Right renal cortex interstitium (tissue), 3 donors: ENCODE measurements at regions not wholly inside any gene's neighbourhood (a gene's known extent, or its start where the extent isn't known, plus 50 kb on each side); places are given as distances from the start of the nearest gene placed in this dataset.
"Not testable (repeated sequence)": the region's sequence is repeated elsewhere in the genome, so short reads cannot be mapped to it uniquely, and the experiment has no call there.

Experiments used
- DNase-seq, 3 donors: peaks; one replicate each; pipeline ENCODE4 v3.0.0-alpha.2; 2013; ENCODE audit warnings: low read depth in 3 of 3, low spot score in 2 of 3

DNA sequence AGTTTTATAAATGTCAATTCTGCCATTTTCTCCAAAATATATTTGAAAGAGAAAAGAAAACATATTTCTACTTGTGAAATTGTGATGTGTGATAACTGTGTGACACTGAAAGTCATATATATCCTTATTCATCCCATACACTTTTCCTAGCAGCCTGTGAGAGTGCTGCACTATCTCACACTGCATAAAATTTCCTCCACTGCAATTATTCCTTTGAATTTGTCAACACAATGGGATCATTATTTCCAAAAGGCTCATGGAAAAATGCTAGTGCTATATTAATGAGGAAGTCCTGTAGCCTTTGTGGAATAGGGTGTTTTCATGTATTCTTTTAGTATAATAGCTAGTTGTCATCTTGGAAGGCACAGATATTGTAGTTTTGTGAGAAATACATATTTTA is 504.1 kb downstream of the RPL10L start:
- no peak for DNase-seq

DNA sequence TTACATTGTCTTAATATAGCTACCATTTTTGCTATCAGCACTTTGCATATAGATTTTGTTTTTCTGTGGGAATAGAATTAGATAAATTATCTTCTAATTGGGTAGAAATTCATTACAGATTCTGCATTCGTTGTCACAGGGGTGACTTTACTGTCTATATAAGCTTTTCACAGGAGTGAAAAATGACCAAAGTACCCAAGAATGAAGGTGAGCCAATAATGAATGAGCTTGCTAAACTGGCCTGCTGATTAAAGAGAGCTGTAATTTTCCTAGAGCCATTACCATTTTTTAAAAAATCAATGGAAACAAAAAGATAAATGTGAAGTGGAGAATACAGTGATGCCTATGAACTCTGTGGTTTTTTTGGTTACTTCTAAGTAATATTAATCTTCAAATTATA is 504.6 kb downstream of the RPL10L start:
- DNase-seq: no peak

DNA sequence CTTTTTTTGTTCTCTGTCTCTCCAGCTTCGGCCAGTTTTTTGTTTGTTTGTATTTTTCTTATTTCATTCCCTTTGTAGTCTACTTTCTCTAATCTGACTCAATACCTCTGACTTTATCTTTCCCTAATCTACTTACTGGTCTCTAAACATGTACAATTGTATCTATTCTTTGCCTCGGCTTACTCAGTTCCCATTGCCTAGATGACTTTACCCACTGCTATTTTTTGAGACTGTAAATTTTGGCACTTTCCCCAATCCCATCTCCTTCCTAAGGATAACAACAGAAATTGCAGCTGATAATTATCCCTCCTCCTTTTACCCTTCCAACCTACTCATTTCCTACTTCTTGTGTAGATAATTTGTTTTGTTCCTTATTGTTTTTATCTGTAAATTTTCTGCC is 511.1 kb downstream of the RPL10L start:
- no peak for DNase-seq

DNA sequence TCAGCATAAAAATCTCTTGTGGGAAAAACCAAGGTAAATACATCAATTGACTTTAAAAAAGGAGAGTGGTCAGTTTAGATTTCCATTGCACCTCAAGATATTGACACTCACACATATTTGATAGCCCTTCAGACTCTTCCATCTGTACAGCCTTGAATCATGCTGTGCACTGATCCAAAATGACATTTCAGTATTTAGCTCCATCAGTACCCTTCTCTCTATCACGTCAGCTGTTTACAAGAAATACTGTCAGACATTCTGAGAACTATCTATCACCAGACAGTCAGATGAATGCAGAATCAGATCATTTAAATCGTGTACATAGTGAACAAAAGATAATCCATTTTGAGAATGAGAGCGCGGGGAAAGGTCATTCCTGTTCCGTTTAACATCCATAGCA is 511.9 kb downstream of the RPL10L start:
- DNase-seq: no peak

DNA sequence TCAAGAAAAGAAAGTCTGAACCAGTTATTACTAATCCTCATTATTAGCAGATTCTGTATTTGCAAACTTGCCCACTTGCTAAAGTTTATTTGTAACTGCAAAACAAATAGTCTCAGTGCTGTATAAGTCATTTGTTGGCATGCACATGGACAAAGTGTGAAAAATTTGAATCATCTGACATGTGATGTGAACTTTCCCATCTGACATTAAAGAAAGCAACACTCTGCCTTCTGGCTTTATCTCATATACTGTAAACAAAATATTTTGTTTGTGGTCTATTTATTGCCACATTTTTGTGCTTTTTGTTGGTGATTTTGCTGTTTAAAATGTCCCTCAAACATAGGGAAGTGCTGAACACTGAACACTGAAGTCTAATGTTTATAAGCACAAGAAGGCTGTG is 513.8 kb downstream of the RPL10L start:
- DNase-seq: no peak

DNA sequence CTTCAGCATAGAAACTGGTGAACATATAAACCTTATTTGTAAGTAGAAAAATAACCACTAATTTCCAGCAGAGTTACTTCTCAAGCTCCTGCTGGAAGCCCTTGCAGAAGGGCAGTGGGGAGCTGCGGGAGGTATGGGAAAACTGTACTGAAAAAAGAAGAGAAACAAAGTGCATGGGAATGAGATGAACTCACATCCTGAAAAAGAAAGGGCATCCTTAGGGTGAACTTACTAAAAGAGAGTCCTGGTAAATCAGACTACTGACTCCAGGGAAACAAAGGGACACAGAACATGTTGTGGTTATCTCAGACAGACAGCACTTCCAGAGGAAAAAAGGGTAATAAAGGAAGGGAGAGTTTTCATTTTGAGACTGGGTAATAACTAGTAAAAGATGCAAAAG is 515.1 kb downstream of the RPL10L start:
- DNase-seq: no peak

DNA sequence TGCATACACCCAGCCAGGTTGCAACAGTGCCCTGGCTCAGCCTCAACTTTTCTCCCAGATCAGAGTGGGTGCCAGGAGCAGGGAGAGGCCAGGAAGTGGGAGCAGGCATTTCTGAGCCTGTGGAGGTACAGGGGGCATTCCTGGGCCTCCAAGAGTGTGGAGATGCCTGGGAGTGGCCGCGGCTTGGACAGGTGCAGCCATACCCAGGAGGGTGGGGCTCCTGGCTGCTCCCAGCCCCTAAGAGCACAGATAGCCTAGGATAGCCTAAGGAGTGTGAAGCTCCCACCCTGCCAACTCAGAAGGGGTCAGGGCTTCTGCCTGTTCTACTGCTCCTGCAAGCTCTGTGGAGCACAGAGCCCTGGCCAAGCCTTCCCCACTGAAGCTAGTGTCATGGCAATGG is 543.4 kb downstream of the RPL10L start:
- DNase-seq: no peak

DNA sequence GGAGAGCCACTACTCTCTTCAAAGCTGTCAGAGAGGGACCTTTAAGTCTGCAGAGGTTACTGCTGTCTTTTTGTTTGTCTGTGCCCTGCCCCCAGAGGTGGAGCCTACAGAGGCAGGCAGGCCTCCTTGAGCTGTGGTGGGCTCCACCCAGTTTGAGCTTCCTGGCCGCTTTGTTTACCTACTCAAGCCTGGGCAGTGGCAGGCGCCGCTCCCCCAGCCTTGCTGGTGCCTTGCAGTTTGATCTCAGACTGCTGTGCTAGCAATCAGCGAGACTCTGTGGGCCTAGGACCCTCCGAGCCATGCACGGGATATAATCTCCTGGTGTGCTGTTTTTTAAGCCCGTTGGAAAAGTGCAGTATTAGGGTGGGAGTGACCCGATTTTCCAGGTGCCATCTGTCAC is 550.7 kb downstream of the RPL10L start:
- DNase-seq: not testable (repeated sequence)

DNA sequence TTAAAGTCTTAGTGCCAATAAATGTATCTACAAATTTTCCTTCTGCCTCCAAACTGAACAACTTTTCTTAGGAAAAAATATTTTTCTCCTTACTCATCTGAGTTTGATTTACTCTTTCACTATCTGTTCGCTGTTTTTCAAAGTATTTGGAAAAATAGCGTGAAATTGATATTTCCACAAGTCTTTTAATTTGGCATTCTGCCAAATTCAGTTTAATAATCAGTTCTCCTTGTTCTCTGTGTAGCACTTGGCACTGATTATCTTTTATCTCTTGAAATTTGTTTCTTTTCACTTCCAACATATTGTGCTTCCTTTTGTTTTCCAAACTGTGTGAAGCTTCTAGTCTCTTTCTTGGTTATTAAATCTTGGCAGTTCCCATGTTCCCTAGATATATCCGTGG is 559.8 kb downstream of the RPL10L start:
- no peak for DNase-seq

DNA sequence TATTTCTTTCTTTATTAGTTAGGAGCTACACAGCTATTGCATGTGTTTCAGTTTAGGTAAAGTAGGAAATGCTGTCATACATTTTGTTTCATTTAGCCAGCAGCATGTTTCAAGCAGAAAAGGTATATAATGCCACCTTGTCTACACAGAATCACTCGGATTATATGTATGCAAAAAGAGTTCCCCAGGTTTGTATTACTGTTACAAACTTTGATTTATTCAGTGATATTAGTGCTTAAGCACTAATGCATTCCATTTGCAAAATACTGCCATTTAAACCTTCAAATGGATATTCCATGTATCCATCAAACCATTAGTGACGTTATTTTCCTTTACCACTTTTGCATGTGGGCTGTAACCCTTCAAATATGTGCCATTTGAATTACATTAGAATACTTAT is 564.0 kb downstream of the RPL10L start:
- DNase-seq: no peak

DNA sequence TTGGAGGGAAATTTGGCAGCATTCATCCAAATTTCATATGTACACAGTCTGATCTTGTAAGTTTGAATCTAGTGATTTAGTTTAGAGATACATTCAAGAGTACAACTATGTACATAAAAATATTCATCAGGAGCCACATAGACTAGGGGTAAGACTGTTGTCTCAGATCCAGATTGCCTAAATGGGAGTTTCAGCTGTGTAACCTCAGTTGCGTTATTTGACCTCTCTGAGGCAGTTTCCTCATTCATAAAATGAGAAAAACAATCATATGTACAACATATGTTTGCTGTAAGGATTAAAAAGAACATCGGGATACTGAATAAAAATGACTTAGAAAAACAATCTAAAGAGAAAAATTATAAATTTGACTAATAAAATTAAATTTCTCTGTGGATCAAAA is 577.5 kb downstream of the RPL10L start:
- no peak for DNase-seq

DNA sequence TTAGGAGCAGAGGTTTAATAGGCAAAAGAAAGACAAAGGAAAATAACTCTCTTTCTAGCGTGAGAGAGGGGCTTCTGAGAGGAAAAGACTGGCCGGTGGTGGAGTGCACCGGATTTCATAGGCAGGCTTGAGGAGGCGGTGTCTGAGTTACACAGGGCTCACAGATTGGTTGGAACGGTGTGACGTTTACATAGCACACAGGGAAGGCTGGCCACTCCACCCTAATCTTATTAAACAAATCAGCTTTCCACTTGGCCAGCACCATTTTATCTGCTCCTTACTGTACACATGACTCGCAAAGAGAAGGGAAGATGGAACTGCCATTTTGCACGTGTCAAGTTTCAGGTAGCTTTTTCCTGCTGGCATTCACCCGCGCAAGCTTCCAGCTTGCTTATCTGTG is 587.7 kb downstream of the RPL10L start:
- DNase-seq: no peak

DNA sequence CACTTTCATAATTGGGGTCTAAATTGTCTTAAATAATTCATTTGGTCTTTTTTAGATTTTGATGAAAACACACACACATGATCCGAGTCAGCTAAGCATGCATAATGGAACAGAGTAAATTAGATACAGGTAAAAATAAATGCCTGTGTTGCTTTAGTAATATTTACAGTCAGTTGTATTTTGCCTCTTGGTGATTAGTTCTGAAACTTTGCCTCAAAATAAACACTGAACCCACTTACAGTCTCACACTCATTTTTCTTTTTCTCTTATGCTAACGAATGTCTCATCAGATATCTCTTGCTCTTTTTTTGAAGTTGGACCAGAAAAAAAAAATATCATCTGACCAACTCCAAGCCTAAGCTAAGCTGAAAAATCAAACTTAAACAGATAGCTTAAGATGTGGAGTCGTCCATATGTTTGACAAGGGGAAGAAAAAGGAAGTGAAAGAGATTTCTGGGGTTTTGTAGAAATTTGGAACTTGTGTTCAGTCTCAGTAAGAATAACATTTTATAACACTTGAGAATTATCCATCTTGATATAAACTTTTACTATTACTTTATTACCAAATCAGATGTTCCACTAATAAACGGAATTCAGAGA is 592.5 kb downstream of the RPL10L start:
- no peak for DNase-seq

DNA sequence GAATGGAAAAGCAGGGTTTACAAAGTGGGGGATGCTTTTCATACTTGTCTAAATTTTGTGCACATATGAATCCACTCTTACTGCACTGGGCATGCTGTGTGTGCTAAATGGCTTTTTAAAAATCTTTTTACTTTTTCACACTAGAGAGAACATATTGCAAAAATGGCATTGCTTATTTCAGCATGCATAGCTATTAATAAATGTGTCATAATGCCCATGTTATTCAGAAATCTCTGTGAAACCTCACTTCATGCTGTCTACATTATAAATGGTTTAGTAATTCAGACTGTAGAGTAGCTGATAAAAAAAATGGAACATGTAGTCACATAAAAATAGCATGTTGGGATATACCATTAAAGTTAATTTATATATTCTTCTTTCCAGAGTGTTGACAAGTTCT is 593.8 kb downstream of the RPL10L start:
- DNase-seq: no peak

DNA sequence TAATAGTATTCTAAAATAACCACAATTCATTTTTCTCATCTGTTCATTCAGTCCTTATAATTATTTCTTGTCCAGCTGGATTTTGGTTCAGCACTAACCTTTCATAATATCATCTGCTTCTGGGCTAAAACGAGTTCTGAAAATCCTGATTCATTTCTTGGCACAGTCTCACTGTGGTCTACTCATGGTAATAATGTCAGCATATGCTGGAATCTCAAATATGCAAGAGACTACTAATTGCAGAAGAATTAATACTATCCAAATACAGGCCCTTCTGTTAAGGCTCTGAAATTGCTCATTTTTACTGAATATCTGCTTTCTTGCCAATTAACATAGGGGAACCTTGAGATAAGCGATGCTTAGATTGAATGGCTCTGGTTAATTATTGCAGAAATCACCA is 597.1 kb downstream of the RPL10L start:
- no peak for DNase-seq

DNA sequence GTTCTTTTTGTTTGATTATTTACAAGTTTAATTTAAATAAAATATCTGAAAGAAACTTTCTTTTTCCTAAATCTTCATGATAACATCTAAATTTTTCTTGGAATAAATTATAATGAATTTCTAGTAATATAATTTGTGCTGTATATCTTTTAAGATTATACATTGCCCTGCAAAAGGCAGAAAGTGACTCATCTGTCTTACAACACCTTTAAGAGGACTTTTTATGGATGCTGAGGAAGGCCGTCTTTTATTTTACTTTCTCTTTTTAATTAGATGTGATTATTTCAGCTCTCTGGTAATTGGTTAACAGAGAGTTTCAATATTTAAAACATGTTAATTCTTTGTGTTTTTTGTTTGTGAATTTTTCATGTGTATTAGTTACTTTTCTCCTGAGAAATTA is 598.4 kb downstream of the RPL10L start:
- no peak for DNase-seq

DNA sequence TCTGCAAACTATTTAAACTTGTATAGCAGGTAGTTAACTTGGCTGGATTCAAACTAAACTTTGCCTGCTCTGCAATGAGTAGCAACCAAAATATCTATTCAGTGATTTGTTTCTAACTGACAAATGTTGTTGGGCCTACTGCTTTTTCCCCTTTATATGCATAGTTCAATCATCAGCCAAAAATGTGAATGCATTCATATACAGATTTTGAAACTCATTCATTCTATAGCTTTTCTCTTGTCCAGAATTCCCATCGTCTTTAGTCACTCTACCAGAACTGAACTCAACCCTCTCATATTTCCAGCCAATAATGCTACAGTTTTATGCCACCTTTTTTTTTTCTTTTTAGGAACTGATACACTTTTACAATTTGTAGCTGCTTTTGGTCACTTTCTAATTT is 599.8 kb downstream of the RPL10L start:
- no peak for DNase-seq

DNA sequence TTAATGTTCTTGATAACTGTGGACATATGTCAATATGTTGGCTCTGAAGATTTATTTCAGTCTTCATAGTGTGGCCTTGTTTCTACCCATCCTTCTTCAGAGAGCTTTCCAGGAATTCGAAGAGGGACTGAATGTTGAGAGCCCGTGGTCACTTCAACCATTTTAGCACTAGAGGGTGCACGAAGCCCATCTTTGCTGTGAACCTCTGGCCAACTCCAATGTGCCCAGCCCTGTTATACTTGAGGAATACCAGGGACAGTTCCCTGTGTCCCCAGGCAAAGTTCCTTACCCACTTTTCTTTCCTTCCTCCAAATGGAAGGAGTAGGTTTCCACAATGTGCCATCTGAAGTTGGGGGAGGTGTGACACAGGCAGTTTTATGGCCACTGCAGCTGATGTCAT is 603.5 kb downstream of the RPL10L start:
- DNase-seq: no peak

DNA sequence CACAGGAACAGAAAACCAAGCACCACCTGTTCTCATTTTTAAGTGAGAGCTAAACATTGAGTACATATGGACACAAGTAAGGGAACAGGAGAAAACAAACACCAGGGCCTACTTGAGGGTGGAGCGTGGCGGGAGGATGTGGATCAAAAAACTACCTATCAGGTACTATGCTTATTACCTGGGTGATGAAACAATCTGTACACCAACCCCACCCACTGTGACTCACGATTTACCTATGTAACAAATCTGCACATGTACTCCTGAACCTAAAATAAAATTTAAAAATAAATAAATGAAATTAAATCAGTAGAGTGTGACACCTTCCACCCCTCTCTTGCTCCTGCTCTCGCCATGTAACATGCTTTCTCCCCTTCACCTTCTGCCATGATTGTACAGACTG is 615.5 kb downstream of the RPL10L start:
- DNase-seq: no peak

DNA sequence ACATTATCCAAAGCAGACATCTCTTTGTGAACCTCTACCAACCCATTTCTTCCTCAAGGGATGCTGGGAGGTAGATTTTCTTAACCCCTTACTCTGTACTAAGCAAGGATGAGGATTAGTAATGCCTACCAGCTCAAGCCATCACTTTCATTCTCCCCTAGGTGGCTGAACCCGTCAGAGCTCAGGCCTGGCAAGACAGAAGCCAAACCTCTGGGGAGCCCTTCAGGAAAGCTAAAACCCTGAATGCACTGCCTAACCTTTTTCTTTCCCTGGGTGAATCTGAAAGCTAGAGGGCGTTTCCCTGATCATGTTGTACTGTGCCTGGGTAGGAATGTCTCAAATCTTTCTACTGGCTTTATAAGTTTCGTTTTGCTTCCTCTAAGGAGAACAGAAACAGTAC is 617.3 kb downstream of the RPL10L start:
- DNase-seq: no peak

DNA sequence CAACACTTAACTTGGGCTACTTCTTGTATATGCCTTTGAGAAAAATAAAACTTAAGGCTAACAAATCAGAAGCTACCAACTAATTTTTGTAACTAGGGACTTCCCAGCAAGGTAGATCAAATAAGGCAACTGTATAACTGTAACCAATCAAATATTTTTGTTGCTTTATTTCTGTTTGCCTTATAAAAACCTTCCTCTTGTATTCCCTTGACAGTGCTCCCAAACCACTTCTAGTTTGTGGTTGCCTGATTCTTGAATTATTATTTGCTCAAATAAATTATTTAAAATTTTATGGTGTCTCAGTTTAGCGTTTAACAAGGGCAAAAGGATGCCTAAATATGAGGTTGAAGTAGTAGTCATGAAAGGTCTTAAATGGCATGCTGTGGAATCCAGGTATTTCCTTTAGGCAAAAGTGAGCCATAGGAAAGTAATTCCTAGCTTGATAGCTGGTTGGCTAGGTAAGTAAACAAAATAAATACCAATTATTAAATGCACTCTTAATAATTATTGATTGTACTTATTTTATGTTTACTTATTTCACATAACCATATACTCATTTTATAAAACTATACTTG is 632.6 kb downstream of the RPL10L start:
- DNase-seq: no peak

DNA sequence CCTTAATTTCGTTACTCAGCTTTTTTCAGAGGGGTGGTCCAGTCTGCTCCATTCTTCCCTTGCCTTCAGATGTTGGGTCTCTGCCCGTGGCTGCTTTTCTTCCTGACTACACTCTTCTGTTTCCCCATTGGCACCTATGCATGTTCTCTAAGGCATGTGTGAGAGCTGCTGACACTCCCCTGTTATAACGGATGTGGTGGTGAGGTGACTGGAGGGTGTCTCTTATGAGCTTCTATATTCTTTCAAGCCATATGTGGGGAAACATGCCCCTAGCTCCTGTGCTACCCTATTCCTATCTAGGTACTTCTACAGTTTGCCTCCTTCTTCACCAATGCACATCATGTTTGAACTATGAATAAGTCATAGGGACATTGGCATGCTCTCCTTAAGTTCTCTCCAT is 643.2 kb downstream of the RPL10L start:
- DNase-seq: no peak

DNA sequence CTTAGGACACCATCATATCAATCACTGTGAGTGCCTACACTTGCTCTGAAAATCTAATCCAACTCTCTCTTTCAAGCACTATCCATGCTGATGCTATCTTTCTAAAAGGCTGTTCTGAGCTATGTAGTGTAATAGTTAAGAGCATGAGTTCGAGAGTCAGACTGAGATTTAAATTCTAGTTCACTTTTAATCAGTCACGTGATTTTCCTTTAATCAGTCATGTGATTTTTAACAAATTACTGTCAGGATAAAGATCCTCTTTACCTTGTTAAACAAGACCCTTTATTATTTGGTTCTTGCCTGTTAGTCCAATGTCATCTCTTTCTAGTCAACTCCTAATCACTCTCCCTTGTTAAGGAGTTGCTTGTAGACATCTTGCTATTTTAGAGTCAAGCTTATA is 653.0 kb downstream of the RPL10L start:
- DNase-seq: no peak
